Thyroid gland (tissue), 4 donors: ENCODE measurements at regions not wholly inside any gene's neighbourhood (a gene's known extent, or its start where the extent isn't known, plus 50 kb on each side); places are given as distances from the start of the nearest gene placed in this dataset.
"Not testable (repeated sequence)": the region's sequence is repeated elsewhere in the genome, so short reads cannot be mapped to it uniquely, and the experiment has no call there.

Experiments used
- DNase-seq, 2 donors: peaks; one replicate each; pipeline ENCODE4 v3.0.0-alpha.2; 2019
- H3K27ac ChIP-seq, 3 donors: fragments of 200-600 bp; sonication (generic); 1 replicate in 2 of 3; 2 replicates in 1 of 3; pipeline ENCODE4 v1.5.1; 2016 to 2019; ENCODE audit warnings: mild to moderate bottlenecking in 1 of 3, moderate library complexity in 1 of 3
- H3K27me3 ChIP-seq: fragments of 200-600 bp; sonication (generic); one replicate; pipeline ENCODE4 v1.5.1; 2019
- H3K36me3 ChIP-seq, 2 donors: fragments of 200-600 bp; sonication (generic); one replicate each; pipeline ENCODE4 v1.5.1; 2016 to 2019
- H3K4me1 ChIP-seq, 2 donors: fragments of 200-600 bp; sonication (generic); one replicate each; pipeline ENCODE4 v1.5.1; 2017 to 2019
- H3K4me3 ChIP-seq, 3 donors: fragments of 200-600 bp; sonication (generic); replicated peaks in 1 of 3; 1 replicate in 2 of 3; 2 replicates in 1 of 3; pipeline ENCODE4 v1.5.1; 2016; ENCODE audit warnings: mild to moderate bottlenecking in 1 of 3
- H3K9me3 ChIP-seq: fragments of 200-600 bp; sonication (generic); one replicate; pipeline ENCODE4 v1.5.1; 2017
- CTCF ChIP-seq, 6 experiments: fragments of 200-600 bp in 3 of 6; fragments of 450-650 bp in 3 of 6; sonication (generic) in 3 of 6; IDR thresholded peaks; one replicate each; pipeline ENCODE4 v1.5.1; 2016 to 2019; ENCODE audit warnings: antibody characterized with exemption in 6 of 6, mild to moderate bottlenecking in 2 of 6, inconsistent platforms in 1 of 6, moderate library complexity in 1 of 6
- POLR2A ChIP-seq, 2 donors: fragments of 450-650 bp; IDR thresholded peaks; one replicate each; pipeline ENCODE4 v1.6.1; 2017; ENCODE audit warnings: antibody characterized with exemption in 2 of 2, mild to moderate bottlenecking in 2 of 2, moderate library complexity in 1 of 2
- WGBS, 2 donors: methylation state at CpG; one replicate each; pipeline ENCODE4 v1.1.5; 2017; 5-methylcytosine and 5-hydroxymethylcytosine counted together
- intact Hi-C: fragments of 100-400 bp; cut with DNase I; formaldehyde crosslinking; loops from one replicate; pipeline ENCODE4 v1.15.1; 2023

GRCh38 chr1:69110851-69111250, 456.9 kb upstream of the LRRC7 start:
- WGBS, 2 donors = 93 to 94% methylated on average over 1 of the region's 1 CpG
- no peak overlapping the region for H3K27ac ChIP-seq
- no peak for TF ChIP-seq CTCF (IDR thresholded peaks at IDR 0.05)
- TF ChIP-seq POLR2A (IDR thresholded peaks at IDR 0.05) = no peak
- no peak for DNase-seq
- no peaks in the 10 kb centered on the region for H3K4me1 ChIP-seq
- no peaks in the 10 kb centered on the region for H3K36me3 ChIP-seq
- H3K27me3 ChIP-seq = no peaks in the 10 kb centered on the region
- H3K4me3 ChIP-seq = no peak overlapping the region
- no peaks in the 10 kb centered on the region for H3K9me3 ChIP-seq
- intact Hi-C loops = no loop called here

- intact Hi-C loops, H3K9me3 ChIP-seq, H3K36me3 ChIP-seq, H3K4me3 ChIP-seq, DNase-seq, H3K27me3 ChIP-seq, H3K4me1 ChIP-seq, H3K27ac ChIP-seq: not testable (repeated sequence)
- whole genome bisulfite sequencing, 2 donors = 94 to 95% methylated on average over 23 to 24 of the region's 24 CpGs
Observed at GRCh38 chr1:69120126-69120741, 447.5 kb upstream of the LRRC7 start.

- no peak for DNase-seq
- no peak for TF ChIP-seq CTCF (IDR thresholded peaks at IDR 0.05)
- TF ChIP-seq POLR2A (IDR thresholded peaks at IDR 0.05) = no peak
- 42 to 50% methylated on average over 3 of the region's 3 CpGs for WGBS, 2 donors
- H3K4me3 ChIP-seq = no peak overlapping the region
- no peak overlapping the region for H3K27ac ChIP-seq
- H3K4me1 ChIP-seq = peaks cover 0 to 5% of the 10 kb centered on the region in 2 donors
- H3K27me3 ChIP-seq = no peaks in the 10 kb centered on the region
- intact Hi-C loops = no loop called here
- no peaks in the 10 kb centered on the region for H3K9me3 ChIP-seq
- no peaks in the 10 kb centered on the region for H3K36me3 ChIP-seq
Observed at GRCh38 chr1:69120817-69121216, 446.9 kb upstream of the LRRC7 start.

GRCh38 chr1:69121723-69122122, 446.0 kb upstream of the LRRC7 start:
- TF ChIP-seq CTCF (IDR thresholded peaks at IDR 0.05) (no peak), POLR2A (IDR thresholded peaks at IDR 0.05) (no peak)
- Histone ChIP-seq H3K27ac (no peak overlapping the region), H3K4me1 (peaks cover 0 to 5% of the 10 kb centered on the region in 2 donors), H3K27me3 (no peaks in the 10 kb centered on the region), H3K4me3 (no peak overlapping the region), H3K9me3 (no peaks in the 10 kb centered on the region), H3K36me3 (no peaks in the 10 kb centered on the region)
- DNase-seq = no peak
- WGBS, 2 donors = 60 to 64% methylated on average over 1 of the region's 1 CpG
- intact Hi-C loops = no loop called here

- no peak overlapping the region for H3K27ac ChIP-seq
Observed at GRCh38 chr1:69122373-69122772, 445.3 kb upstream of the LRRC7 start.

More at GRCh38 chr1:69122373-69122772, 445.3 kb upstream of the LRRC7 start:
- intact Hi-C loops = no loop called here
- 80 to 96% methylated on average over 2 of the region's 2 CpGs for WGBS, 2 donors
- DNase-seq = no peak
- Histone ChIP-seq H3K27me3 (no peaks in the 10 kb centered on the region), H3K4me3 (no peak overlapping the region), H3K36me3 (no peaks in the 10 kb centered on the region), H3K4me1 (peaks cover 0 to 5% of the 10 kb centered on the region in 2 donors), H3K9me3 (no peaks in the 10 kb centered on the region)
- TF ChIP-seq POLR2A (IDR thresholded peaks at IDR 0.05) (no peak), CTCF (IDR thresholded peaks at IDR 0.05) (no peak)
